ENCODE measurements at regions not wholly inside any gene's neighbourhood (a gene's known extent, or its start where the extent isn't known, plus 50 kb on each side); places are given as distances from the start of the nearest gene placed in this dataset.

GRCh38 chr3:159560214-159560979 is 428.2 kb upstream of the IL12A start:
- DNase-seq: no peak

- DNase-seq: no peak
These were observed 423.3 kb upstream of the IL12A start for GRCh38 chr3:159565313-159565712.

GRCh38 chr3:159583662-159584061 is 405.0 kb upstream of the IL12A start:
- DNase-seq: no peak

- DNase-seq: no peak
These were observed 404.2 kb upstream of the IL12A start for GRCh38 chr3:159584421-159584820.

DNA sequence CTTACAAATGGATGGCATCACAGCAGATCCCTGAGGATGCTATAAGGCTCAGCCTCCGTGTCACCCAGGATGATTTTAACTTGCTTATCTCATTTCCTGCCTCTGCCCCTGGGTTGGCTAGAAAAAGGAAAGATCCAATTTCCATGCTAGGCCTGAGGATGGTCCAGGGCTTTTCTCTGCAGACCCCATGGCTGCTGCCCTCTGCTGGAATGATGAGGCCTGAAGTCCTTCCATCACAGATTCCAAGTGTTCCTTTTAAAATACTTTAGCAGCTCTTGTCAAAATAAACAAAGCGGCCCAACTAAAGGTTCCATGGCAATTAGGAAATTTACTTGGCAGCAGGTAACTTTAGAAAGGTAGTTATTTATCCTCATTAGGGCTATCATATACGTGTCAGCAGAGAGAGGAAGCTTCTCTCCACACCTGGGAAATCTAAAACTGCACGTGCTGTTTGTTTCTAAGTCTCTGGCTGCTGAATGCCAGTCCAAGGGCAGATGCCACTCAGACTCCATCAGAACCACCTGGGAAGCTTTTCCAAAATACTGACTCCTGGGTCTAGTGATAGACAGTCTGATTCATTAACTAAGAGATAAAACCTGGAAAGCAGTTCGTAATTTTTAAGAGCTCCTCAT is 401.9 kb upstream of the IL12A start:
- DNase-seq: peak; percentile 9

DNA sequence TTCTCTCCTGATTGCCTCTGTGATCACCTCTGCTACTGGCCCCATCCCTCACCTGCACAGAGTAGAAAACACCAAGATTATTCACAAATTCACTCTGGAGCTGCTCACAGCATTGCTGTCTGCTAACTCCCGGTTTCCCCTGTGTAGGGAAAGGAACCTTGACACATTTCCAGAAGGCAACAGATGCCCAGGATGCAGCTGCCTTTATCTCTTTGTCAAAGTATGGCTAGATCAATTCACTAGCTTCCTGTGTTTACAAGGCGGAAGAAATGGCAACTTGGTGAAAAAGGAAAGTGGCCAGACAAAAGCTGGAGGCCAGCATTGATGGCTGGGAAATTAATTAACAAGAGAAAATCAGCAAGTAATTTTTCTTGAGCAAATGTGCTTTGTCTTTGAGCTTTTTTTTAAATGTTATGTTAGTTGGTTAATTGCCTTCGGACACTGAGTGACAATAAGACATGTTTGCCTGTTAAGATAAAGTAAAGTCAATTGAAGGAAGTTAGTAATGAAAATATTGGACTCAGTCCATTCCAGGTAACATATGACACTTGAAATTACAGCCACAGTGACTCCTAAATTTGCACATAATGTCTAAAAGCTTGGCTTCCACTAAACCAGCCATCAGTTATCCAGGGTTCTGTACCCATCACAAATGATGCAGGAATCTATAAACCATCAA is 394.6 kb upstream of the IL12A start:
- no peak for DNase-seq

DNA sequence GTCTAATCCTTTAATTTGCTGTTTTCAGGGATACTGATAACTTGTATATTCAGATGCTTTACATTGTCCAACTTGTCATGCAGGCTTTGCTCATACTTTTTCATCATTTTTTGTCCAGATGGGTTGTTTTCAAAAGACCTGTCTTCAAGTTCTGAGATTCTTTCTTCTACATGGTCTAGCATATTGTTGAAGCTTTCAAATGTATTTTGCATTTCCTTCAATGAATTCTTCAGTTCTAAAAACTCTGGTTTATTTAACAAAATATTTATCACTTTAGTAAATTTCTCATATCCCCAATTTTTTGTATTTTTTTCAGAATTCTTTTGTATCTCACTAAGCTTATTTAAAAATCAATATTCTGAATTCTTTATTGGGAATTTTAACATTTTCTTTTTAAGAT is 388.3 kb upstream of the IL12A start:
- no peak for DNase-seq

DNA sequence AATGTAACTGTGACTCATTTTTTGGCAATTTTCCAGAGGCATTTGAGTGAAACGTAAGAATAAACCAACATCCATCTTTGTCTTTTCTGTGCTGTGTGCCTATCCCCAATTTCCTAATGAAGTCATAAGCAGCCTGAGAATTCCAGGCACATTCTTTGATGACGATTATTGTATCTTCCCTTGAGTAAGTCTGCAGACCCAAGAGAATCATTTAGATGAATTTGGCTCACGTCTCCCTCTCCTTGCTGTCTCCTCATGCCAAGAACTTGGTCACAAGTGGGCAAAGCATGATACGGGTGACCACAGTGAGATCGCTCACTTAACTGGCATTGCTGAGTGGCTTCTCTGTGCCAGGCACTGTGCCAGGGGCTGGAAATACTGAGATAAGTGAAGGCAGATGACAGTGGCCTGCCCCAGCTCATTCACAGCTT is 384.5 kb upstream of the IL12A start:
- DNase-seq: no peak

GRCh38 chr3:159605101-159605500 is 383.5 kb upstream of the IL12A start:
- no peak for DNase-seq

- DNase-seq: no peak
These were observed 382.9 kb upstream of the IL12A start for GRCh38 chr3:159605776-159606175.

DNA sequence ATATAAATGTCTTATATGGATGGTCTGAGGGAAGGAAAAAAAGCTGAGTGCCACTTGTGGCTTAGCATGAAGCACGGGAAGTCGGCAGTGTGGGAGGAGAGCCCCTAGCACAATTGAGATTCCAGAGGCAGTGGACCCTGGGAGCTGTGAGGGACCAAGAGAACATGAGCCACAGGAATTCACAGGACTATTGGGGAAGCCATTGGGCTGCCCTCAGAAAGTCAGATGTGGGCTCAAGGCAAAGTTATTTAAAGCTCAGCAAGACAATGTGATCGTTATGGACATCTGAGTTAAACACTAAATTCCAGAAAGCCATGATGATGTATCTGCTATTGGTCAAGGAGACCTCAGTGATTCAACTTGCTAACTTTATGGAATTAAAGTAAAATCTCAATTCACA is 380.8 kb upstream of the IL12A start:
- DNase-seq: no peak

GRCh38 chr3:159608311-159608710 is 380.3 kb upstream of the IL12A start:
- DNase-seq: no peak

GRCh38 chr3:159609625-159610024 is 379.0 kb upstream of the IL12A start:
- no peak for DNase-seq

GRCh38 chr3:159616234-159616825 is 372.3 kb upstream of the IL12A start:
- DNase-seq: no peak

GRCh38 chr3:159619341-159619885 is 369.2 kb upstream of the IL12A start:
- DNase-seq: peak; percentile 33

GRCh38 chr3:159620281-159620680 is 368.4 kb upstream of the IL12A start:
- no peak for DNase-seq

DNA sequence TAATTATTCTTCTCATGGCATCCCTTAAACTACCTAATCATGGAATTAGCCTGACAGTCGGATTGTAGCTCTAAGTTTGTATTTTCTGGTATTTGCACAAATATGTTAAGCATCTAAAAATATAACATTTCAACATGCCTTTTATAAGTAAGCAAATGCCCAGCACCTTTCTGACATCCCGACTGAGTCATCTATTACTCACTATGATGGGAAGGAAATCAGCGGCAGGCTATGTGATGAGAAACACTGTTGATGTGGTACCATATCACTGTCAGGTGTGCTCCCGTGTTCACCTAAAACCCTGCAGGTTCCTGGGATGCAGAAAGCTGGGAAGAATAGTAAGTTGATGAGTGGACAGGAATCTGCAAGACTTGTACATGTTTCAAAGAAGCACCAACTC is 367.8 kb upstream of the IL12A start:
- DNase-seq: no peak

GRCh38 chr3:159624616-159625015 is 364.0 kb upstream of the IL12A start:
- no peak for DNase-seq

GRCh38 chr3:159625594-159625993 is 363.0 kb upstream of the IL12A start:
- DNase-seq: no peak

GRCh38 chr3:159626598-159626997 is 362.0 kb upstream of the IL12A start:
- no peak for DNase-seq

- DNase-seq: no peak
These were observed 361.4 kb upstream of the IL12A start for GRCh38 chr3:159627229-159627628.

DNA sequence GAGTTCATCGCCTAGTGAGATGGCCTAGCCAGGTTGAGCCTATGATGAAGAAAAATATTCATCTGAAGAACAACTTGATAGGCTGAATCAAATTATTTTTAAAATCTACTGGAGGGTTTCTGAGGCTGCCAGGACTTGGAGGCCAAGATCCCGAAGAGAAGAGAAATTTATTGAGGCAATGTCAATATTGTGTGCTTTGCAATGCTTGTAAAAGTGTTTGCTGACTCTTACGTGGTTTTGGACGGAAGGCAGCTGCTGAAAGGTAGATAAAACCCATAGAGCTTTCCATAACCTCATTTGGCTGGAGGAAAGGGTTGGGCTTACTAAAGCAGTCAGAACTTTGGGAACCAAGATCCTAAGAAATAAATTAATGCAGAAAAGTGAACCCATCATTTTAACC is 361.0 kb upstream of the IL12A start:
- no peak for DNase-seq

DNA sequence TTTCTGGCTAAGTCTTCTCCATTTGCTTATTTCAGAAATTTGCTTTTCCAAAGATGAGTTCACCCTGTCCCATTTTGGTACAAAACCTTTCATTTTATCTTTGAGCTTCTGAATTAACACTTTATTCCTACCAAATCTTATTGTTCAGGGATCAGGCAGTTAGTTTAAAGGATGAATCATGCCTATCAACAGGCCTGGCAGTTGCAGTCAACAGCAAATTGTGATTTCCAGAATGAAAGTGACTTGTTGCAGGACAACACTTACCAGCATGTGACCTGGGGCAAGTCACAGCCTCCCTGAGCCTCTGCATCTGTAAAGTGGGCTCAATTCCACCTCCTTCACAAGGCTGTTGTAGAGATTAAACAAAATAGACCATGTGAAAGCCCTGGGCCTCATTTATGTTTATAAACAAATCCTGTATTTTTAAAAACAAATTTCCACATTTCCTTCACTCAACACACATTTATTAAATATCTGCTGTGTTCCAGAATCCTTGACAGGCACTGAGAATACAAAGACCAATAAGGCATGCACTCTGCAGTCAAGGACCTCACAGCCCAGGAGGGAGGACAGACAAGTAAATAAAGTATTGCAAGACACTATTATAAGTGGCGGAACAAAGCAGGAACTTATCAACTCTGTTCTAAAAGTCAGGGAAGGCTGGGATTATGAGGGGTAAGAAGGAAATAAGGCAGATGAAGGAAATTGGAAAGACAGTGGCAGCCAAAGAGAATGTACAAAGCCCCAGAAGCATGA is 359.1 kb upstream of the IL12A start:
- no peak for DNase-seq
